CD4-positive, alpha-beta T cell treated with Interleukin-6 at 100 ng/mL for 8 hours (primary cell): ENCODE measurements at regions not wholly inside any gene's neighbourhood (a gene's known extent, or its start where the extent isn't known, plus 50 kb on each side); places are given as distances from the start of the nearest gene placed in this dataset.

Source experiments
- DNase-seq: peaks from one replicate; pipeline ENCODE4 v3.0.0-alpha.2; 2020; ENCODE audit warnings: mixed read lengths, low spot score

- no peak for DNase-seq
Measured at GRCh38 chr12:107978201-107978600, 150.9 kb upstream of the WSCD2 start.

GRCh38 chr12:107978641-107979040, 150.4 kb upstream of the WSCD2 start:
- DNase-seq: no peak

- DNase-seq: no peak
Measured at GRCh38 chr12:107983756-107984472, 145.2 kb upstream of the WSCD2 start.

- DNase-seq: no peak
Measured at GRCh38 chr12:107984973-107985372, 144.1 kb upstream of the WSCD2 start.

- DNase-seq: no peak
Measured at GRCh38 chr12:107986183-107986582, 142.9 kb upstream of the WSCD2 start.

GRCh38 chr12:107990325-107990724, 138.8 kb upstream of the WSCD2 start:
- no peak for DNase-seq

GRCh38 chr12:107992029-107992428, 137.1 kb upstream of the WSCD2 start:
- DNase-seq: no peak

- no peak for DNase-seq
Measured at GRCh38 chr12:107992870-107993451, 136.1 kb upstream of the WSCD2 start.

GRCh38 chr12:107998863-107999262, 130.2 kb upstream of the WSCD2 start:
- no peak for DNase-seq

GRCh38 chr12:108000111-108000510, 129.0 kb upstream of the WSCD2 start:
- DNase-seq: no peak

- no peak for DNase-seq
Measured at GRCh38 chr12:108004319-108004718, 124.8 kb upstream of the WSCD2 start.

- DNase-seq: no peak
Measured at GRCh38 chr12:108008163-108008905, 120.8 kb upstream of the WSCD2 start.

- no peak for DNase-seq
Measured at GRCh38 chr12:108009442-108010070, 119.5 kb upstream of the WSCD2 start.

- DNase-seq: no peak
Measured at GRCh38 chr12:108016022-108016564, 113.0 kb upstream of the WSCD2 start.

GRCh38 chr12:108017472-108018057, 111.5 kb upstream of the WSCD2 start:
- DNase-seq: no peak

- DNase-seq: no peak
Measured at GRCh38 chr12:108019862-108020261, 109.2 kb upstream of the WSCD2 start.

GRCh38 chr12:108021141-108021540, 107.9 kb upstream of the WSCD2 start:
- DNase-seq: no peak

- DNase-seq: no peak
Measured at GRCh38 chr12:108021949-108022522, 107.1 kb upstream of the WSCD2 start.

GRCh38 chr12:108029051-108029835, 99.8 kb upstream of the WSCD2 start:
- no peak for DNase-seq

- no peak for DNase-seq
Measured at GRCh38 chr12:108033090-108033489, 96.0 kb upstream of the WSCD2 start.

- no peak for DNase-seq
Measured at GRCh38 chr12:108035372-108035771, 93.7 kb upstream of the WSCD2 start.
